Hindlimb muscle (tissue), 1 donor: ENCODE measurements at regions not wholly inside any gene's neighbourhood (a gene's known extent, or its start where the extent isn't known, plus 50 kb on each side); places are given as distances from the start of the nearest gene placed in this dataset.
"Not testable (repeated sequence)": the region's sequence is repeated elsewhere in the genome, so short reads cannot be mapped to it uniquely, and the experiment has no call there.

ENCODE experiments used
- DNase-seq: peaks from one replicate; pipeline ENCODE4 v3.0.0-alpha.2; 2013

DNA sequence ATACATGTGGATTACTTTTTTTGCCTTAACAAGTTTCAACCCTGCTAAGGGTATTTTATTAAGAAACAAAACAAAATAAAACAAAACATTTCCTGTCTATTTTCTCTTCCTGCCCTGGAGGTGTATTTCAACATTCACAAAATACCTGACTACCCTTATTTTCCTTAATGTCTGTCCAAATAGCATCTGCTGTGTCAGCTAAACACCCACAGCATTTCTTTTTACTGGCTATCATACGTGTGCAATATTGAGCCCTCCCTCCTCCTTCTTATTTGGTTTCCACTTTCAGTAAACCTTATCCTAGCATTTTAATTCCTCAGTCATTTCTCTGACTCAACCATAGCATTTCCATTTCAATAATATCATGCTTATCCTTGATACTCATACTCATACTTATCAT lies 1420.0 kb upstream of the ZEB2 start:
- DNase-seq = no peak

DNA sequence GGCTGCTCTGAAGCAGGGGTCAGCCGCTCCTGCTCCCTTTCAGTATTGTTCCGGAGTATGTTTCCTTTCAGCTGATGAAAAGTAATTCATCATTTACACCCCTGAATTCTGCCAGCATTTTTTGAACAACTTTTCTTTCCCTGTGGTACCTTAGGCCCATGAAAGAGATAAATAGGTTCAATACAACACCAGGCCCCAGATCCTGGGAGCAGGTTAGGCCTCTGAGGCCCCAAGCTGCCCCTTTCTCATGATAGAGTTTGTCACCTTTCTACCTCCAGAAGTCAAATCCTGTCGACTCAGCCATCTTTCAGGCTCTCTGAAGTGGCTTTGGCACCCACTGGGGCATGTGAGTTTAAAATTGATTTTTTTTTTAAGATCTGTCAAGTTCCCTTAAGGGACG lies 1415.1 kb upstream of the ZEB2 start:
- no peak for DNase-seq

DNA sequence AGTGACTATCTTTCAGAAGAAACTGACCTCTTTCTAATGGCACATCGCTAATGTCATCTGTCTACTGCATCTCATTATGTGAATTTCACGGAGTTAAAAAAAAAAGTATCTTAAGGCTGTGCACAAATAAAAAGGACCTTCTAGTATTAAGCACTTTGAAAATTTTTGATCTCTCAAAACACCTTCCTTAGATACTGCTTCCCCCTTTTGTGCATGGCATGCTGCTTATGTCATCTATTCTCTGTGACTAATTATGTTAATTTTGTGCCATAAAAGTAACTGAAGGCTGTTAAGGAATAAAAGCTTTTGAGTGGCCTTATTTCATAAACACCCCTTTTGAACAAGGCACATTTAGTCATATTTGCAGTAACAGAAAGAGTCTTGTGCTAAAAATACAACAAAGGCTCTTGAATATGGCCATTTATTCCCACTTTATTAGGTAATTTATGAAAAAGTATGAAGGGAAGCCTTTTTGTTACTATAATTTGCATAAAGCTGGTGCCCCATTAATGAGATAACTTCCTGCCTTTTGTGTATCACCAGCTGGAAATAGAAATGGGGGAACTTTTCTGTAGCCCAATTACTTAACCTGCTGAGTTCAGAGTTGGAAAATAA lies 1412.0 kb upstream of the ZEB2 start:
- no peak for DNase-seq

DNA sequence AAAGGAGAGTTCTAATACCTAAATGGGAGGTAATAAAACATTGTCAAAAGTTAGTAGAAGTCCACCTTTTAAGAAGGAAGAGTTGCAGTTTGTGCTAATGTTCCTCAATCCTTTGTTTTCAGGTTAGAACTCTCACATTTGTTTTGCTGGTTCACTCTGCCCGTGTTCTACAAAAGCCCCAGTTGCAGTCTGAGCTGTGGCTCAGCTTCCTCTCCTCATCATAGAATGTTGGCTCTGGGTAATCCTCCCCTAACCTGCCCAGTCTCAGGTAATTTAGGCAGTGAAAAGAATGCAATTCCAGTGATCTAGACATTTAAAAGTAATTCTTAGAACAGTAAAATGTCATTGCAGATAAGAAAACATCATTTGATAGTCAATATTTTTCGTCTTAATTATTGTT lies 1410.4 kb upstream of the ZEB2 start:
- DNase-seq = no peak

DNA sequence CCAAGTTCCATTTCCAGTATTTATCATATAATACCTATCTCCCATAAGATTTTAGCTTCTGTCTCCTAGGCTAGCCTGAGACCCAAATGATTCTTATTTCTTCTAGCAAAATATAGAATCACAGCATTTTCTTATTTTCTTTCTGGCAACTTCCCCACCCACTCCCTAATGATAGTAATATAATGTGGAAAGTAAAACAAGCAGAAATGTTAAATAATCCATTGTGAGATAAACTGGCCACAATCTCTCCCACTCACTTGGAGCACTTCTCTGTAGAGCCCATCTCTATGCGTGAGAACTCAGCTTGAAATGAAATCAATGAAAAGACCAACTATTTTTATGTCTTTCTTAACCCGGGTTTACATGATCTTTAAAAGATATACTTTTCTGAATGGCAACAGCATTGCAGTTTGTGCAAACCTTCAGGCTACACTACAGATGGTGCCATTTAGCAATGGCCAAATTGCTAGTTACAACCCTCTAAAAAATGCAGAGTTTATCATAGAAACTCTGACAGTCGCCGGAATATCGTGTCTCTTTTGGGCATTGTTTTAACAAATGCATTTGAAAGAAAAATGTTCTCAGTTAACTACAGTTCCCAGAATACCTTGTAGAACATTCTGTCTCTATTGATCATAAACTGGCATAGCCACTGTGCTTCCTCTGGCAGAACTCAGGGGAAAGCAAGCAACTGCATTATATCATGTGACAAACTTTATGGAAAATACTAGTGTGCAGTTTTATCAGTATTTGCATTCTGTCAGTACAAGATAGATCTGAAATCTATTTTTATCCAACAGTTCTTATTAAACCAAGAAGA lies 1407.4 kb upstream of the ZEB2 start:
- DNase-seq = no peak

DNA sequence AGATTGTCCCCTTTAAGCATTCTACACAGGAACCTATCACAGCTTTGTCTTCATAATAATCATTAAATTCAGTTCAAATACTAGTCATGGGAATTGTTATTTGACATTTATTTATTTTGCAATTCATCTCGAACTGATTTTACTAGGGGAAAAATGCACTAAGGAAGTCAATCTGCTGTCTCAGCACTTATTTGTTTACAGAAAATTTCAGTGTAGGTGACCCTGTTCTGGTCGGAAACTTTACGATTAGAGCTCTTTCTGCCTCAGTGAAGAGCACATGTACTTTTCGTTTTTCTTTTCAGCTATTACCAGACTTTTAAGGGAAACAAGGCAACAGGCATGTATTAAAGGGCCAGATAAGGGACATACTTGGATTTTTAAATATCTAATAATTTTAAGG lies 1405.7 kb upstream of the ZEB2 start:
- no peak for DNase-seq

DNA sequence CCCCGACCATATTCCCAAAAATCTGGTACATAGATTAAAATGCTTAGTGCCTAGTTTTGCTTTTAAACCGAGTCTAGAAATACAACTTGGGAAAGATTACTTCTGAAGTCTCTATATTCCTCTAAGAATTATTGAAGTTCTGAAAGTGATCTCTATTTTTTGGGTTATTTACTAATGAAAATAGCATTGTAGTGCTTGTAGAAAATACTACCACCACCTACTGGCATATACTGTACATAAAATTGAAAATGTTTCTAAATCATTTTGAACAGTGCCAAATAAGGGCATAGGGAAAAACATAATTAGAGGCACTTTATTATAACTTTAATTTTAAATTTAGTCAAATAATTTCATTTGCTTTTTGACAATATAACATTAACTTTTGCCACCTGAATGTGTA lies 1399.6 kb upstream of the ZEB2 start:
- DNase-seq = no peak

DNA sequence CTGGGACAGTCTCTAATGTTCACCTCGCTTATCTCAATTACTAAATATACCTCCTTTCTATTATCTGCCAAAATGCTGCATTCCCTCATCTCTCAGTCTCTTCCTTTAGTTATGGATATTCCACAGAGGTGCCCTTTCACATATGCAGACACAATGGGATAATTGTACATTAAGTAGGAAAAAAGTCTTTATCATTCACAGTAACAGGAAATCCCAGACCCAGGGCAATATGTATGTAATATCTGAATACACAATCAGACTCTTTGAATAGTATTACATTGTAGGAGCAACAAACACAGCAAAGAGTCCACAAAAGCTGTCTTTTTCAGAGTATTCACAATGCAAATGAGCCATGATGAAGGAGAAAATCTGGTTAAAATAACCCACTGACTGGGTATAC lies 1399.0 kb upstream of the ZEB2 start:
- no peak for DNase-seq

DNA sequence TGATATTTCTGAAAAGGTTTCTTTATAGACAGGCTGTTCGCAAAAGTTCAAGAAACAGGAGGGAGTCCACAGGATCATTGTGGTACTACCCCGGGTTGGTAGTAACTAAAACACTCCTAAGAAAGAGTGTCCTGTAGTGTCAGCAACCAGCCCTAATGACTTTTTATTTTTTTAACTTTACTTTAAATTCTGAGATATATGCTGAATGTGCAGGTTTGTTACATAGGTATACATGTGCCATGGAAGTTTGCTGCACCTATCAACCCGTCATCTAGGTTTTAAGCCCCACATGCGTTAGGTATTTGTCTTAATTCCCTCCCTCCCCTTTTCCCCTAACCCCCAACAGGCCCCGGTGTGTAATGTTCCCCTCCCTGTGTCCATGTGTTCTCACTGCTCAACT lies 1396.9 kb upstream of the ZEB2 start:
- no peak for DNase-seq

DNA sequence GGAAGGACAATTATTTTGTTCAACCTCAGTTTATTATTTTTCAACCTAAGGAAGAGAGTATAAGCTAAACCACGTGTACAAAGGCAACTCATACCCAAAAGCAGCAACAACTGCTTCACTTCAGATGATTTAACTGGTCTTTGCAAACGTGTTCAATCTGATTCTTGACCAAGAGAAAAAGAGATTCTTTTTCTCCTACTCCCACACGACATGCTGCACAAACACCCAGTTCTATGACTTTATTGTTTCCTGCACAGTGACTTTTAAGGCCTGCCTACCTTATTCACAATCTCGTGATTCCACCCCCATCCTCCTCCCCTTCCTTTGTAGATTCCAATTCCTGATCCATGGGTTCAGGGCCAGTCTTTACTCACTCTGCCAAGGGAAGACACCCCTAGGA lies 1394.8 kb upstream of the ZEB2 start:
- DNase-seq = no peak

DNA sequence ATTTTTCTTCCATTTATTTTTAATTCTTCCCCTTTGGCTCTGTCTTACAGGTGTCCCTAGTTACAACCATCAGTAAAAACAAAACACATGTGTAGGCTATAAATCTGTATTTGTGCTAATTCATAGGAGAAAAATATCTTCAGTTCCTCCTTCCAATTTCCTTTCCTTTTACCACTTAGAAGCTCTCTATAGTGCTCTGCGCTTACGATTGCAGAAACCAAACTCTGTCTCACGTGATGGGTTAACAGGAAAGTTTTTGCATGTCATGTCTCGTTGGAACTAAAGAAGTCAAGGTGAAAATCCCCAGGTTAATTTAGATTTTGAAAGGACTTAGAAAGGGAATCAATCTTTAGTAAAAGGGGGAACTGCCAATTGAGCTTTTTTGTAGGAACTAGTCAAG lies 1390.5 kb upstream of the ZEB2 start:
- no peak for DNase-seq

DNA sequence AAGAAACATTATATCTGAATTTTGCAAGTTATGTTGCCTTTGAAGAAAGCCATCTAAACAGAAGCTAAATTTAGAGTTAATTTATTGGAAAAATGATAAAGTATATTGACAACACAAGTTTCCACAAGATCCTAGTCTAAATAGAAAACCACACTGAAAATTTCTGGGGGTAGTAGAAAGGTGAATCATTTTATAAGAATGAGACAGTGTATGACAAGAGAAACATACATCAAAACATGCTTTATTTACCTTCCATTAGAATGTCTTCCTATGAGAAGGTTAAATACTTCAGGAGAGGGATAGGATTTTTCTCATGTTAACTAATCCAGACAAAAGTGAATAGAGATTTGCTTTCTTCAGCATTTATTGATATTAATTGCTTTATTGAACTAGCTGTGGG lies 1389.8 kb upstream of the ZEB2 start:
- DNase-seq = no peak

DNA sequence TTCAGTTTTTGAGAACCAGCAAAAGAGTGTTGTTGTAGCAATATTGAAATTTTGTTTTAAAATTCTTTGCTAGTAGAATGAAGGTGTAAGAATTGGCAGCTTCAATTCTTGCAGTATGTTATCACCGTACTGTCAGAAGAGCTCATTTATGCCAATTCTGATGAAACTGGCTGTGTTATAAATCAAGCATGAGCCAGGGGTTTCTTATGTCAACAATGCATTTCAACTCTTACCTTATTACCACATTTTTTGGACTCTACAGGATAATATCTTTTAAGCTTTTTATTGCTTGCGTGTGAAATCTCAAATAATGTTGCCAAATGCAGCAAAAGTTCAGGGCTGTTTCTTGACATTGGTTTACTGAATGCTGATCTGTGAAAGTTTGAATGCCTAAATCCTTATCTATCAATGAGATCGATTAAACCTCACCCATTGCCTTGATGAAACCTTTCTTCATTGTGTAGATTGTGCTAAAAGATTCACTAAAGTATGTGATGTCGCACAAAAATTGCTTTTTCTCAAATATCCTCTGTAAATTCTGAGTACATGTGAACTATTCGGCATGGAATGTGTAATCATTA lies 1389.3 kb upstream of the ZEB2 start:
- DNase-seq = no peak

DNA sequence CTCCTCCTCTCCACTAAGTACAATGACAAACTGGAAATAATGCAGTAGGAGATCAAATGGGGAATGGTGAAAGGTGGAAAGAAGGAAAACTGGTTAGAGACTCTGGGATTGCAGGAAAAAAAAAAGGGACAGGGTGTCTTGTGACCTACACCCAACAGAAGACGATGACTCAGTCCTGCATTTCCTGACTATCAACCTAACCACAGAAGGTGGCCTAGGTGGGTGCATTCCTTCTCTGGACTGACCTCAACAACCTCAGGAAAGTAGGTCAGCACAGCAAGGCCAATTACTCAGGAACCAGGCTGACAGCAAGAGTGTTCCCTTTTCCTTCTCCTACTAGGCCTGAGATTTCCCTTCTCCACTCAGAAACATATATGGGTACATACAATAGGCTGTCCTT lies 1386.4 kb upstream of the ZEB2 start:
- DNase-seq = no peak

DNA sequence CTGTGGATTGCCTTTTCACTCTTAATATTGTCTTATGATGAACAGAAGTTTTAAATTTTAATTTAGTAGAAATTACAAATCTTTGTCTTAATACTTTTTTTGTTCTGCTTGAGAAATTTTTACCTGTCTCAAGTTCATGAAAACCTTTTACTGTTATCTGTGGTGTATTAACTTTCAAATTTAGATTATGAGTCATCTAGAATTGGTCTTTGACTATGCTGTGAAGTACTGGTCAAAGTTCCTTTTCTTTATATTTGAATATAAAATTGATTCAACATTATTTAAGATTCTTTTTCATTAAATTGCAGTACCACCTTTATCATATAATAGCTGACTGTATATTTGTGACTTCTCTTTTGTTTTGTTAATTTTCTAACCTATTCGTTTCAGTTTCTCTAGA lies 1385.5 kb upstream of the ZEB2 start:
- no peak for DNase-seq

DNA sequence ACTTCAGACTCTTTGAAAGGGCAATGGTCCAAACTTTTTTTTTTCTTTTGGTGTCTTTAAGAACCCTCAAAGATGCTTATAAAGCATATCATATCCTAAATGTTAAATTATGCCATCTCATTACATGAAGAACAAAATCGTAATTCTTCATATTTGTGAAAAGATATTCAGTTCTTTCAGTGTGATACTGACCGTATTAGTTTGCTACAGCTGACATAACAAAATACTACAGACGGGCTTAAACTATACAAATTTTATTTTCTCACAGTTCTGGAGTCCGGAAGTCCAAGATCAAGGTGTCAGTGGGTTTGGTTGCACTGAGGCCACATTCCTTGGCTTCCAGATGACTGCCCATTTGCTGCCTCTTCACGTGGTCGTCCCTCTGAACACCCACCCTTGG lies 1377.2 kb upstream of the ZEB2 start:
- no peak for DNase-seq

DNA sequence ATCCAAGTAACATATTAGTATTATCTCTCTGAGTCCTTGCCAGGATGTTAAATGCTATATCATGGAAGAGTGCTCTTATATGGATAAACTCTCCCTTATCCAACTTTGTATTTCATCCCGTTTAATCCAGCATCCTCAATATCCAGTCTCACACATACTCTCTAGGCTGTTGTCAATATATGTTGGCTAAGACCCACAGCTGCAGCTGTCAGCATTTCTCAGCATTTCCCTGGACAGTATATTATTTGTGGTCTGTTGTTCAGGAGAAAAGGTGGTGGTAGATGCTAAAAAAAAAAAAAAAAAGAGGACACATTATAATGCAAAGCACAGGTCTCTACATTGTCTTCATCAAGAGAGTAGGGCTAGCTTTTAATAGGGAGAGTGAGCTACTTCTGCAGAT lies 1368.0 kb upstream of the ZEB2 start:
- DNase-seq = peak; percentile 22

DNA sequence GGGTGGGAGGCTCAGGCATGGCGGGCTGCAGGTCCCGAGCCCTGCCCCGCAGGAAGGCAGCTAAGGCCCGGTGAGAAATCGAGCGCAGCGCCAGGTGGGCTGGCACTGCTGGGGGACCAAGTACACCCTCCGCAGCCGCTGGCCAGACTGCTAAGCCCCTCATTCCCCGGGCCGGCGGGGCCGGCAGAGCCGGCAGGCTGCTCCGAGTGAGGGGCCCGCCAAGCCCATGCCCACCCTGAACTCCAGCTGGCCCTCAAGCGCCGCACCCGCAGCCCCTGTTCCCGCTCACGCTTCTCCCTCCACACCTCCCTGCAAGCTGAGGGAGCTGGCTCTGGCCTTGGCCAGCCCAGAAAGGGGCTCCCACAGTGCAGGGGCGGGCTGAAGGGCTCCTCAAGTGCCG lies 1361.1 kb upstream of the ZEB2 start:
- not testable (repeated sequence) for DNase-seq

DNA sequence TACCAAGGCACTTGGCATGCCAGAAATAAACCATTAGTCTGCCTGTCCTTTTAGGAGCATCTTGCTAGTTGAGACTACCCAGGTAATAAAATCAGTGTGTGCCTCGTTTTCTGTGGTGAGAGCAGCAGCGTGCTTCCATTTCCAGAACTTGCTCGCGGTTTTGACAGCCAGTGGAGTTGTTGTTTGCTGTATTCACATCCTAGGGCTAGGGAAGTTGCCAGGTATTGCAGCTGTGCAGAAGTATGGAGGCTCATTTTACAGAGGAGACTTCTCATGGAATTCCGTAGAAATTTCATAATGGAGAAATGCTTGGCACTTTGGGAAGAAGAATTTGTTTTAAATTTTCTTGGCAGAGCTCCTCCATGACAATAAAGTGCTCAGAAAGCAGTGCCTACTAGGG lies 1355.1 kb upstream of the ZEB2 start:
- peak; percentile 70 for DNase-seq

DNA sequence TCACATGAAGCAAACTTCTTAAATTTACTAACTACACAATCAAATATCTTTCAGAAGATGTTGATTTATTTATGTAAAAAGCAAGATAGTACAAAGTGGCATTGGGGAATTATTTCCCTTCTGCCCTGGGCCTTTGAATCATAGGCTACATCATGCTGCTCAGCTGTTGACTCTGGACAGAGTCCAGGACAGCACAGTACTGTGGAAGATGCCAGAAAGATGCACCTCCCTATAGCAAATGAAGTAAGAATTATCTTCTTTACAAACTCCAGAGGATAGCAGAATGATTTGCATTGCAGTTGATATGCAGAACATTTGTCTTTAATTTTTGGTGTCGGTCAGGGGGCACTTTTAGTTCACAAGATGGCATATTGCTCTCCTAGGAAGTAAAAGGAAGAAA lies 1354.5 kb upstream of the ZEB2 start:
- peak; percentile 72 for DNase-seq

DNA sequence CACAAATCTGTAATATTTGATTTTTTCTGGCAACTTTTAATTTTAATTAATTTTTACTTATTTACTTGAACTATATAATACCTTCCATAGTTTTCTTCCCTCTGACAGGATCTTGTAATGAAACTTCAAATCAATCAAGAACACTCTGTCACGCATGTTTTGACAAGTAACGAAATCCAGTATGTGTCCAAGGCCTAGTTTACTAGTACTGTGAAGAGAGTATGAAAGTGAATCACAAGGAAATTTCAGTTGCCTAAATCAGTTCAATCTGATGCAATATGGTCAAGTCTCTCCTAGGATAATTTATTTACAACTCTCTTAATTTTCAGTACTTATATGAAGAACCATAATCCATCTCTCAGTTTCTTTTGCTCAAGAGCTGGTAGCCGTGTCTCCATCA lies 1344.6 kb upstream of the ZEB2 start:
- no peak for DNase-seq

DNA sequence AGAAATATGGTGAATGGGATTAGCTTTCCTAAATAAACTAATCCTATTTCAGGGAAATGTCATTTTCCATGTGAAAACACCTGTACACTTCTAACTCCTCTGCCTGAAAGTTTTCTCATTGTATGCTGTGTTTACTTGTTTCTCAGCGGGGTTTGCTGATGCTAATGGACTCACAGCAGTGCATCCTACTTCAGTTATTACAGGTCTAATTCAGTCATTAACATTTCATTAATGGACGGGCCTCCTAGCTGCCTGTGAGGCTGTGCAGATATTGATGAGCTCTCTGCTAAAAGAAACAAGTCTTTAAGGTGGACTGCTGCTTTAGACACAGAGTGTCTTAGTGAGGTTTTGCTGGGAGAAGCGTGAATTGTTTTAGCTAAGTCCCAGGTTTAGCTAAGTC lies 1342.0 kb upstream of the ZEB2 start:
- no peak for DNase-seq

DNA sequence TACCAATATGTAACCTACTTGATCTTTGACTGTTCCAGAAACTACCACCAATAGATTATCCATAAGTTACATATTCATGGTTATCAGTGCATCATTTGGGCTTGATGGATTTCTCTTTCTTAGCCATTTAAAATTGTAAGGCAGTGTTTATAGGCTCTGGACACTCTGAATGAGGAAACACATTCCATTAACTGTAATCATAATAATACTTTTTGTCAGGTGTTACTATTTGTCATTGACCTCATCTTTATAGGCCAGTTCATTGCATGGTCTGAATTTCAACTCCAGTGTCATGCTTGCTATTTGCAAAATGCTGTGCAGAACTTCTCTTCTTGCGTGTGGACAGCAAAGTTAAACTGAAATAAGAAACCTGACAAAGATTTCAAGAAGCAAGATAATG lies 1340.2 kb upstream of the ZEB2 start:
- no peak for DNase-seq

DNA sequence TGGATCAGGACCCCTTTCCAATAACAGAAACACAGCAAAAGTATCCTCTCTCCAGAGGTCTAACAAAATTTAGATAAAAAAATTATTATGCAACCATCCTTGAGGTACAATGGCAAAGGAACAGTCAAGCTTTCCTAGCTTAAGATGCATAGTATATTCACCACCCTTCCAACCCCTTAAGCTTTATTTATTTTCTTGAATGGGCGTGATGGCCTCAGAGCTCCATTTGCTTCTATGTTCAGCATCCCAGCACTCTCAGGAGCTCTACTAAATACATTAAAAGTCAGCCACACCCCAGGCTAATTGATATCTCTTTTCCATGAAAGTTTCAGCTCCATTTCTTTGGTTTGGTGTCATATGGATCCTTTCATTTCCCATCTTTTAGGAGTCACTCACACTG lies 1335.2 kb upstream of the ZEB2 start:
- DNase-seq = no peak
